Karpas-422 (cell line): ENCODE measurements at regions not wholly inside any gene's neighbourhood (a gene's known extent, or its start where the extent isn't known, plus 50 kb on each side); places are given as distances from the start of the nearest gene placed in this dataset.

Experiments
- DNase-seq: peaks from one replicate; pipeline ENCODE4 v3.0.0-alpha.2; 2015
- H2AFZ ChIP-seq: fragments of 200-600 bp; sonication (generic); 2 replicates; pipeline ENCODE4 v1.6.1; 2014; ENCODE audit warnings: antibody characterized with exemption, low read length, mixed read lengths
- H3K27ac ChIP-seq: fragments of 200-600 bp; sonication (generic); 2 replicates; pipeline ENCODE4 v1.5.1; 2014; ENCODE audit warnings: mild to moderate bottlenecking, low read length, moderate library complexity
- H3K27me3 ChIP-seq: fragments of 200-600 bp; sonication (generic); 2 replicates; pipeline ENCODE4 v1.6.1; 2014; ENCODE audit warnings: low read length, mixed read lengths
- H3K36me3 ChIP-seq: fragments of 200-600 bp; sonication (generic); 2 replicates; pipeline ENCODE4 v1.6.1; 2014; ENCODE audit warnings: low read length, mixed read lengths; ENCODE audit not compliant: insufficient read depth
- H3K4me1 ChIP-seq: fragments of 200-600 bp; sonication (generic); 2 replicates; pipeline ENCODE4 v1.6.1; 2014; ENCODE audit warnings: mild to moderate bottlenecking, low read length, mixed read lengths
- H3K4me2 ChIP-seq: fragments of 200-600 bp; sonication (generic); 2 replicates; pipeline ENCODE4 v1.6.1; 2014; ENCODE audit warnings: low read length, low read depth, mild to moderate bottlenecking; ENCODE audit not compliant: poor library complexity, severe bottlenecking
- H3K4me3 ChIP-seq: fragments of 200-600 bp; sonication (generic); 2 replicates; pipeline ENCODE4 v1.5.1; 2014; ENCODE audit warnings: mild to moderate bottlenecking, antibody characterized with exemption, low read length, mixed read lengths
- H3K79me2 ChIP-seq: fragments of 200-600 bp; sonication (generic); 2 replicates; pipeline ENCODE4 v1.6.1; 2014; ENCODE audit warnings: mild to moderate bottlenecking, low read length, mixed read lengths
- H3K9ac ChIP-seq: fragments of 200-600 bp; sonication (generic); 2 replicates; pipeline ENCODE4 v1.6.0; 2014; ENCODE audit warnings: low read length
- H3K9me2 ChIP-seq: fragments of 200-600 bp; sonication (generic), shearing (Covaris generic); replicated peaks from 2 replicates; pipeline ENCODE4 v1.6.0; 2014; ENCODE audit warnings: mild to moderate bottlenecking, low read length, moderate library complexity; ENCODE audit not compliant: insufficient read depth
- H3K9me3 ChIP-seq: fragments of 300-700, 200-600 bp; sonication (generic); 2 replicates; pipeline ENCODE4 v1.6.1; 2014; ENCODE audit warnings: low read length, mixed read lengths
- H4K20me1 ChIP-seq: fragments of 200-600 bp; sonication (generic); 2 replicates; pipeline ENCODE4 v1.6.1; 2014; ENCODE audit warnings: mild to moderate bottlenecking, antibody characterized with exemption, low read length, low read depth; ENCODE audit not compliant: insufficient read depth

DNA sequence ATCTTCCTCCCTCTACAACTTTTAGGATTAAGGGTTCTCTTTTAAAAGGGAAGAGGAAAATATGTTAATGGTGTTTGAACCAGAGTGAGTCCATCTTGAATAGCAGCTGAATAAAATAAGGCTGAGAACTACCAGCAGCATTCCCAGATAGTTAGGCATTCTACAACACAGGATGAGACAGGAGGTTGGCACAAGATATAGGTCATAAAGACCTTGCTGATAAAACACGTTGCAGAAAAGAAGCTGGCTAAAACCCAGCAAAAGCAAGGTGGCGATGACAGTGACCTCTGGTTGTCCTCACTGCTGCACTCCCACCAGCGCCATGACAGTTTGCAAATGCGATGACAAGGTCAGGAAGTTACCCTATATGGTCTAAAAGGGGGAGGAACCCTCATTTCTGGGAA is 77.8 kb downstream of the PLK2 start:
- no peak overlapping the region for H3K27ac ChIP-seq
- no peaks in the 10 kb centered on the region for H4K20me1 ChIP-seq
- H3K36me3 ChIP-seq, result no peaks in the 10 kb centered on the region
- no peak overlapping the region for H3K9ac ChIP-seq
- no peak for DNase-seq
- H3K4me1 ChIP-seq, result no peaks in the 10 kb centered on the region
- no peak overlapping the region for H3K4me2 ChIP-seq
- no peak overlapping the region for H2AFZ ChIP-seq
- H3K9me3 ChIP-seq, result peaks cover 4% of the 10 kb centered on the region; the same call in 1 of the 2 replicates
- H3K27me3 ChIP-seq, result no peaks in the 10 kb centered on the region
- H3K9me2 ChIP-seq, result no peaks in the 10 kb centered on the region
- no peaks in the 10 kb centered on the region for H3K79me2 ChIP-seq
- no peak overlapping the region for H3K4me3 ChIP-seq

DNA sequence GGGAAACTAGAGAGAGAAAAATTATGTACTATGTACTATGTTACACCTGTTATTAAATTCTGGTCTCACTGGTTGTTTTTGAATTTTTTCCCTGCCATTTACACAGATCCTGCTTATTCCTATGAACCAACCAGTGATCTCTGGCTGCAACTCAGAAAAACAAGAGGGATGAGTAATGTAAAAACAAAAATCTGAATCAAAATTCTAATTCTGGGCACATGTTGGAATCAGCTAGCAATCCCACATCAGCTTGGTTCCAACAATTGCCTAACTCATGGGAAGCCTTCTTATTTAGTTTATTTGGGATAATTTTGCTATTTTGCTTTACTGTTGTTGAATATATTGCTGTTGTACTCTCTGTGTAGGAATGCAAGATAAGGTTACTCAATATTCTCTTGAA is 78.3 kb downstream of the PLK2 start:
- Histone ChIP-seq H2AFZ (no peak overlapping the region), H3K79me2 (no peaks in the 10 kb centered on the region), H3K4me2 (no peak overlapping the region), H3K36me3 (no peaks in the 10 kb centered on the region), H3K9ac (no peak overlapping the region), H3K9me3 (peaks cover 4% of the 10 kb centered on the region; the same call in 1 of the 2 replicates), H3K27me3 (no peaks in the 10 kb centered on the region), H3K4me3 (no peak overlapping the region), H4K20me1 (no peaks in the 10 kb centered on the region), H3K27ac (no peak overlapping the region), H3K9me2 (no peaks in the 10 kb centered on the region), H3K4me1 (no peaks in the 10 kb centered on the region)
- DNase-seq, result no peak

DNA sequence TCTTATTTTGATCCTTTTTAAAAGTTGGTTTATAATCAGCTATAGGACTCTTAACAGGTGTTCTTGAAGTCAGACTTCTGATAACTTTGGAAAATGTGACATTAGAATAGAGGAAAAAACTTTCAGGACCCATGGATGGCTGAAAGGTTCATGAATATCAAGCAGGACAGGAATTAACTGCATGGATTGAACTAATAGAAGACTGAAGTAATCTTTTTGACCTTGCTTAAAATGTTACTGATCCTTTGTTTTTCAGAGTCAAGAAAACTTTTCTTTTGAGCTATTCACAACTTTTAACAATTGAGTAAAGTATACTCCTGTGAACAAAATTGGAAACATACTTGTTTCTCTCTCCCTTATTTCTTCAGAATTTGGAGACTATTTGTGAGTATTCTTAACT is 79.2 kb downstream of the PLK2 start:
- H2AFZ ChIP-seq, result no peak overlapping the region
- H3K27ac ChIP-seq, result no peak overlapping the region
- no peaks in the 10 kb centered on the region for H3K4me1 ChIP-seq
- H3K79me2 ChIP-seq, result no peaks in the 10 kb centered on the region
- H3K4me3 ChIP-seq, result no peak overlapping the region
- no peaks in the 10 kb centered on the region for H3K9me2 ChIP-seq
- DNase-seq, result no peak
- no peaks in the 10 kb centered on the region for H3K36me3 ChIP-seq
- H4K20me1 ChIP-seq, result no peaks in the 10 kb centered on the region
- no peaks in the 10 kb centered on the region for H3K27me3 ChIP-seq
- no peak overlapping the region for H3K4me2 ChIP-seq
- peaks cover 4% of the 10 kb centered on the region; the same call in 1 of the 2 replicates for H3K9me3 ChIP-seq
- no peak overlapping the region for H3K9ac ChIP-seq

DNA sequence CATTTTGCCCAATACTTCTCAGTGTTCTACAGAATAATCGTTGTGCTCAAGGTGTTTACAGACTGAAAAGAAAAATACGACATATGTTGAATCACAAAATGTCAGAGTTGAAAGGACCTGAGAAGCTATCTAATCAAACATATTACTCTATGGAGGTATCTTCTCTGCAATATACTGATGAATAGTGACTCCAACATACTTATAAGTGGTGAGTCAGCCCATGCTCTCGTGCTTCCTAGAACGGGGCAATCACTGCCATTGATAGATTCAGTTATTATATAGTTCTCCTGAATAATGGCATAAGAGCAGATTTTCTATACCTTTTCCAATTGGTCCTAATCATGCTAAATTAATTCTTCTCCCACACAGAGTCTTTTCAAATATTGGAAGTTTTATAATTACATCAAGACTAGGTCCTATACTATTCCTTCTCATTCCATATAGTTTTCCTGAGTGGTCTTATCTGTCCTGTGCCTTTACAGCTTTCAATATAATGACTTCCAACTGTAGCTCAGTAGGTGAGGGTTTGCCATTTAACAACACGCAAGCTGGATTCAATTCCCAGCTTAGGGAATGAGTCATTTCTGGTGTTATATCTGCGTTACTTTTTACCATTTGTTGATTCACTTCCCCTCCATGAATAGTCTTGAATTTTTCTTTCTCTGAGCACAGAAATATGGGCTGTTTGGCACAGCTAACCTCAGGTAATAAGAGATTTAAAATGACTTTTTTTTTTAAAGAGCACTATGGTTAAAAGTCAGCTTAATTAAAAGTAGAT is 81.1 kb downstream of the PLK2 start:
- H3K9me3 ChIP-seq, result peaks cover 4% of the 10 kb centered on the region; the same call in 1 of the 2 replicates
- H3K9ac ChIP-seq, result no peak overlapping the region
- H3K4me3 ChIP-seq, result no peak overlapping the region
- no peak overlapping the region for H2AFZ ChIP-seq
- no peaks in the 10 kb centered on the region for H3K79me2 ChIP-seq
- H3K27me3 ChIP-seq, result no peaks in the 10 kb centered on the region
- H3K36me3 ChIP-seq, result no peaks in the 10 kb centered on the region
- no peak overlapping the region for H3K4me2 ChIP-seq
- H3K9me2 ChIP-seq, result no peaks in the 10 kb centered on the region
- no peak for DNase-seq
- no peak overlapping the region for H3K27ac ChIP-seq
- H3K4me1 ChIP-seq, result no peaks in the 10 kb centered on the region
- no peaks in the 10 kb centered on the region for H4K20me1 ChIP-seq

DNA sequence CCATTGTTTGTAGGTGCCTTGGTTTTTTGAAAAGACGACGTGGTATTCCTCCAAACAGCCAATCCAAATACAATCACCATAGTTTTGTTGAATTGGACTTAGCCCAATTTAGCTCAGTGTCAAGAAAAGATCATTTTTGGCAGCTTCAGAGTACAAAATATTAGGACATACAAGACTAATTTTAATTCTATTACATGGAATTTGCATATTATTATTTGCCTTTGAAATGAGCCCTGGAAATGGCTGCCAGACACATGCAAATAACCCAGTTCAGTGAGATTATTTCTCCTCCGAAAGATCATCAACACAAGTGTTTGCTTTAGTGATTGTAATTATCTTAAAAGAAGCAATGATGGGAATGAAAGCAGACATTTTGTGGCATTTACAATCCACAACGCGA is 89.3 kb downstream of the PLK2 start:
- Histone ChIP-seq H3K9me3 (no peaks in the 10 kb centered on the region), H3K4me1 (no peaks in the 10 kb centered on the region), H3K27ac (no peak overlapping the region), H4K20me1 (no peaks in the 10 kb centered on the region), H3K27me3 (no peaks in the 10 kb centered on the region), H3K36me3 (no peaks in the 10 kb centered on the region), H3K9me2 (no peaks in the 10 kb centered on the region), H3K4me3 (no peak overlapping the region), H3K9ac (no peak overlapping the region), H2AFZ (no peak overlapping the region), H3K79me2 (no peaks in the 10 kb centered on the region), H3K4me2 (no peak overlapping the region)
- no peak for DNase-seq

DNA sequence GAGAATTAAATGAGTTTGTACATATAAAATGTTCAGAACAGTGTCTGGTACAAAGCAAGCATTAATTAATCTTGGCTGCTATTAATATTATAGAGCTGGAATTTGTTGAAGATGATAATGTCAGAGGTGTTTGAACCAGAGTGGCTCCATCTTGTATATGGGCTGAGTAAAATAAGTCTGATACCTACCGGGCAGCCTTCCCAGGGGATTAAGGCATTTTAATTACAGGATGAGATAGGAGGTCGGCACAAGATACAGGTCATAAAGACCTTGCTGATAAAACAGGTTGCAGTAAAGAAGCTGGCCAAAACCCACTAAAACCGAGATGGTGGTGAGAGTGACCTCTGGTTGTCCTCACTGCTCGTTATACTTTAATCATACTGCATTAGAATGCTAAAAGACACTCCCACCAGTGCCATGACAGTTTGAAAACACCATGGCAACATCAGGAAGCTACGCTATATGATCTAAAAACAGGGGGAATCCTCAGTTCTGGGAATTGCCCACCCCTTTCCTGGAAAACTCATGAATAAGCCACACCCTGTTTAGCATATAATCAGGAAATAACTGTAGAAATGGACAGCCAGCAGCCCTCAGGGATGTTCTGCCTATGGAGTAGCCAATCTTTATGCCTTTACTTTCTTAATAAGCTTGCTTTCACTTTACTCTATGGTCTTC is 90.2 kb downstream of the PLK2 start:
- no peak overlapping the region for H2AFZ ChIP-seq
- no peaks in the 10 kb centered on the region for H3K4me1 ChIP-seq
- no peak overlapping the region for H3K4me2 ChIP-seq
- no peaks in the 10 kb centered on the region for H3K27me3 ChIP-seq
- H3K79me2 ChIP-seq, result no peaks in the 10 kb centered on the region
- H3K9me3 ChIP-seq, result no peaks in the 10 kb centered on the region
- H4K20me1 ChIP-seq, result no peaks in the 10 kb centered on the region
- no peak overlapping the region for H3K9ac ChIP-seq
- H3K27ac ChIP-seq, result no peak overlapping the region
- no peaks in the 10 kb centered on the region for H3K9me2 ChIP-seq
- no peak overlapping the region for H3K4me3 ChIP-seq
- H3K36me3 ChIP-seq, result no peaks in the 10 kb centered on the region
- DNase-seq, result no peak

DNA sequence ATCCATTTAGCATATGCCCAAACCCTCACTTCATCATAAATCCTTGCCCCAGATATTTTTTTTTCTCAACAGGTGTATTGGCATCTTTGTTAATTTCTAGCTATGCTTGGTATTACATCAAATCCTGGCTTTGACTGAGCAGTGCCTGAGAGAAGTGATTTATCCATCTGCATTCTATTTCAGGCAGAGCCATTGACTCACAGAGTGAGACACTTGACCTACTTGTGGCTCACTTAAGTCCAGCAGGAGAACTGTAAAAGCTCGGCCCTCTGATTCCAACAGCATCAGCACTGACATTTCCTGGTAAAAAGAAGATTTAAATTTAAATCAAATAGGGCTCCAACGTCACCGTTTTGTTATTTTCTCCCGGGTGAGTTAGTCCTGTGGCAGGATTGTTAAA is 93.4 kb downstream of the PLK2 start:
- Histone ChIP-seq H3K79me2 (no peaks in the 10 kb centered on the region), H2AFZ (no peak overlapping the region), H3K36me3 (no peaks in the 10 kb centered on the region), H3K4me3 (no peak overlapping the region), H3K9me2 (no peaks in the 10 kb centered on the region), H3K4me1 (no peaks in the 10 kb centered on the region), H3K27me3 (no peaks in the 10 kb centered on the region), H3K4me2 (no peak overlapping the region), H3K27ac (no peak overlapping the region), H3K9me3 (no peaks in the 10 kb centered on the region), H3K9ac (no peak overlapping the region), H4K20me1 (no peaks in the 10 kb centered on the region)
- DNase-seq, result no peak

DNA sequence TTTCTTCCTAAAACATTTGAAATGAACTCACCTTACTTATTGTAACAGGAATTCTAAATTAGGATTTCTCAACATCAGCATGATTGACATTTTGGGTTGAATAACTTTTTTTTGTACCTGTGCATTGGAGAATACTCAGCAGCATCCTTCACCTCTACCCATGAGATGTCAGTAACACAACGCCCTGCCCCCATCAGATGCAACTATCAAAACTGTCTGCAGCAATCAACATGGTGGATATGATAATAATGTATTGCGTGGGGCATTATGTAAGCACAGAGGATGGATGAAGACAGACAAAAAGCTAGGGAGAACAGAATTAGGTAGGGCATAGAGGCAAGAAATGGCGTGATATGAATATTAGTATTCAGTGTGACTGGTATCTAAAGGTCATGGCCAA is 94.1 kb downstream of the PLK2 start:
- Histone ChIP-seq H3K4me3 (no peak overlapping the region), H2AFZ (no peak overlapping the region), H4K20me1 (no peaks in the 10 kb centered on the region), H3K9me3 (no peaks in the 10 kb centered on the region), H3K27me3 (no peaks in the 10 kb centered on the region), H3K36me3 (no peaks in the 10 kb centered on the region), H3K9me2 (no peaks in the 10 kb centered on the region), H3K27ac (no peak overlapping the region), H3K9ac (no peak overlapping the region), H3K4me2 (no peak overlapping the region), H3K79me2 (no peaks in the 10 kb centered on the region), H3K4me1 (no peaks in the 10 kb centered on the region)
- no peak for DNase-seq
